HepG2 (cell line): ENCODE measurements at regions not wholly inside any gene's neighbourhood (a gene's known extent, or its start where the extent isn't known, plus 50 kb on each side); places are given as distances from the start of the nearest gene placed in this dataset.

Experiments used
- ATAC-seq: fragments of 200-7000 bp; cut with Tn5 transposase; 3 replicates; pipeline ENCODE4 v1.9.1; 2020; ENCODE audit warnings: mild to moderate bottlenecking, moderate library complexity
- BruUV-seq: library from RNA; stranded (reverse); fragments of 400-500 nt; replicated peaks from 2 replicates; lab custom pipeline; 2021; lab: Mats Ljungman, UMichigan
- CTCF ChIA-PET: fragments of 300-600 bp; formaldehyde crosslinking; extraction: SDS; loops from one replicate; lab custom pipeline; 2021; ENCODE audit warnings: low total read pairs, inconsistent platforms, low intra/inter-chr PET ratio; lab: Yijun Ruan, JAX
- POLR2A ChIA-PET: fragments of 350-600 bp; sonication (Branson Sonifier 250); formaldehyde crosslinking; loops from one replicate; lab custom pipeline; 2020; ENCODE audit warnings: antibody characterized with exemption, inconsistent platforms; lab: Yijun Ruan, JAX
- DNase-seq: peaks from one replicate; pipeline ENCODE4 v3.0.0-alpha.2; 2015; ENCODE audit warnings: low spot score
- FAIRE-seq: peaks from 3 replicates; lab custom pipeline; 2011; peaks lifted over from hg19 to GRCh38; lab: Jason Lieb, UNC
- H2AFZ ChIP-seq: one replicate; pipeline ENCODE4 v1.6.1; 2011; ENCODE audit warnings: low read length, inconsistent platforms
- H3K27ac ChIP-seq: fragments of 300-600 bp; 3 replicates; pipeline ENCODE4 v1.8.0; 2011; ENCODE audit warnings: mixed run types, mild to moderate bottlenecking, mixed read lengths, low read length, inconsistent platforms; ENCODE audit not compliant: insufficient read depth; ENCODE audit errors: extremely low read length
- H3K27me3 ChIP-seq, 2 experiments: fragments of 200-600 bp in 1 of 2; 2 replicates in 1 of 2; 3 replicates in 1 of 2; pipeline versions ENCODE4 v1.6.0 to v1.8.0; 2011; ENCODE audit warnings: low read length in 2 of 2, mild to moderate bottlenecking in 2 of 2, moderate library complexity in 2 of 2, inconsistent platforms in 1 of 2; ENCODE audit not compliant: insufficient read depth in 2 of 2, control insufficient read depth in 1 of 2
- H3K36me3 ChIP-seq, 2 experiments: fragments of 200-600 bp in 1 of 2; replicated peaks in 1 of 2; 2 replicates in 1 of 2; 3 replicates in 1 of 2; pipeline versions ENCODE4 v1.5.1 to v1.8.0; 2011; ENCODE audit warnings: low read length in 2 of 2, inconsistent platforms in 1 of 2; ENCODE audit not compliant: insufficient read depth in 2 of 2, control insufficient read depth in 1 of 2
- H3K4me1 ChIP-seq: 2 replicates; pipeline ENCODE4 v1.5.1; 2012; ENCODE audit warnings: low read length, inconsistent platforms; ENCODE audit not compliant: insufficient read depth
- H3K4me2 ChIP-seq: 2 replicates; pipeline ENCODE4 v1.6.0; 2011; ENCODE audit warnings: low read depth, low read length, inconsistent platforms
- H3K4me3 ChIP-seq, 3 experiments: fragments of 200-600 bp in 1 of 3; sonication (generic), shearing (Covaris generic) in 1 of 3; replicated peaks in 1 of 3; 2 replicates each; pipeline ENCODE4 v1.5.1; 2011 to 2016; ENCODE audit warnings: low read length in 3 of 3, inconsistent platforms in 2 of 3, low read depth in 2 of 3, mild to moderate bottlenecking in 2 of 3, control low read depth in 1 of 3, mixed read lengths in 1 of 3; ENCODE audit not compliant: insufficient read depth in 1 of 3
- H3K79me2 ChIP-seq: one replicate; pipeline ENCODE4 v1.6.1; 2011; ENCODE audit warnings: low read length, inconsistent platforms; ENCODE audit not compliant: insufficient read depth
- H3K9ac ChIP-seq: 2 replicates; pipeline ENCODE4 v1.6.0; 2011; ENCODE audit warnings: mild to moderate bottlenecking, low read depth, low read length, inconsistent platforms; ENCODE audit not compliant: insufficient read depth
- H3K9me3 ChIP-seq: 2 replicates; pipeline ENCODE4 v1.5.1; 2012; ENCODE audit warnings: mild to moderate bottlenecking, low read length
- H4K20me1 ChIP-seq: 2 replicates; pipeline ENCODE4 v1.6.0; 2011; ENCODE audit warnings: inconsistent platforms, mild to moderate bottlenecking, low read length, moderate library complexity; ENCODE audit not compliant: insufficient read depth
- BATF2 ChIP-seq: sonication (generic); formaldehyde crosslinking; IDR thresholded peaks from 2 replicates; pipeline ENCODE4 v1.8.0; 2022; ENCODE audit warnings: mild to moderate bottlenecking, missing genetic modification reagents, moderate library complexity
- ELF4 ChIP-seq: sonication (generic); formaldehyde crosslinking; IDR thresholded peaks from 2 replicates; pipeline ENCODE4 v1.5.0; 2020; ENCODE audit warnings: missing genetic modification reagents, mild to moderate bottlenecking, moderate library complexity, borderline replicate concordance
- FOXJ3 ChIP-seq: sonication (generic); formaldehyde crosslinking; IDR thresholded peaks from 2 replicates; pipeline ENCODE4 v1.4.0; 2020; ENCODE audit warnings: missing genetic modification reagents, mild to moderate bottlenecking, borderline replicate concordance
- SIN3A ChIP-seq: IDR thresholded peaks from 2 replicates; pipeline ENCODE4 v1.6.1; 2011; ENCODE audit warnings: low read depth, mild to moderate bottlenecking, control low read depth, low read length, borderline replicate concordance
- TCF12 ChIP-seq, 2 experiments: fragments of 450-650 bp in 1 of 2; sonication (generic) in 1 of 2; formaldehyde crosslinking in 1 of 2; IDR thresholded peaks; 2 replicates each; pipeline versions ENCODE4 v1.6.1 to v1.8.0; 2017 to 2022; ENCODE audit warnings: antibody characterized with exemption in 1 of 2, mild to moderate bottlenecking in 1 of 2, missing genetic modification reagents in 1 of 2, moderate library complexity in 1 of 2
- ZNF678 ChIP-seq: sonication (generic); formaldehyde crosslinking; IDR thresholded peaks from 2 replicates; pipeline ENCODE4 v1.4.0; 2020; ENCODE audit warnings: mild to moderate bottlenecking, missing genetic modification reagents
- ZNF7 ChIP-seq: IDR thresholded peaks from 2 replicates; pipeline ENCODE4 v1.6.1; 2016; ENCODE audit warnings: missing biosample characterization, missing genetic modification reagents
- ZNF891 ChIP-seq: sonication (generic); formaldehyde crosslinking; IDR thresholded peaks from 2 replicates; pipeline ENCODE4 v1.5.0; 2020; ENCODE audit warnings: mild to moderate bottlenecking, missing genetic modification reagents
- WGBS: methylation state at CpG from one replicate; pipeline ENCODE4 v1.1.6; 2017; ENCODE audit warnings: low lambda C conversion rate; 5-methylcytosine and 5-hydroxymethylcytosine counted together
- in situ Hi-C: cut with HindIII; loops from 2 replicates; pipeline ENCODE4 v1.10.0; 2017; ENCODE audit warnings: low pct_unique_long_range_greater_than_20kb; ENCODE audit not compliant: extremely low pct_ligation_motif_present
- intact Hi-C: fragments of 100-400 bp; cut with micrococcal nuclease; formaldehyde crosslinking; loops from one replicate; pipeline ENCODE4 v1.10.0; 2022; ENCODE audit not compliant: unreplicated experiment
- TF ChIP-seq, protein P1 (sequence below): sonication (generic); formaldehyde crosslinking; IDR thresholded peaks from 2 replicates; pipeline ENCODE4 v1.9.0; 2021; ENCODE audit warnings: mild to moderate bottlenecking, missing genetic modification reagents
- TF ChIP-seq, protein P2 (sequence below): sonication (generic); formaldehyde crosslinking; IDR thresholded peaks from 2 replicates; pipeline ENCODE4 v1.4.0; 2020; ENCODE audit warnings: missing genetic modification reagents

DNA sequence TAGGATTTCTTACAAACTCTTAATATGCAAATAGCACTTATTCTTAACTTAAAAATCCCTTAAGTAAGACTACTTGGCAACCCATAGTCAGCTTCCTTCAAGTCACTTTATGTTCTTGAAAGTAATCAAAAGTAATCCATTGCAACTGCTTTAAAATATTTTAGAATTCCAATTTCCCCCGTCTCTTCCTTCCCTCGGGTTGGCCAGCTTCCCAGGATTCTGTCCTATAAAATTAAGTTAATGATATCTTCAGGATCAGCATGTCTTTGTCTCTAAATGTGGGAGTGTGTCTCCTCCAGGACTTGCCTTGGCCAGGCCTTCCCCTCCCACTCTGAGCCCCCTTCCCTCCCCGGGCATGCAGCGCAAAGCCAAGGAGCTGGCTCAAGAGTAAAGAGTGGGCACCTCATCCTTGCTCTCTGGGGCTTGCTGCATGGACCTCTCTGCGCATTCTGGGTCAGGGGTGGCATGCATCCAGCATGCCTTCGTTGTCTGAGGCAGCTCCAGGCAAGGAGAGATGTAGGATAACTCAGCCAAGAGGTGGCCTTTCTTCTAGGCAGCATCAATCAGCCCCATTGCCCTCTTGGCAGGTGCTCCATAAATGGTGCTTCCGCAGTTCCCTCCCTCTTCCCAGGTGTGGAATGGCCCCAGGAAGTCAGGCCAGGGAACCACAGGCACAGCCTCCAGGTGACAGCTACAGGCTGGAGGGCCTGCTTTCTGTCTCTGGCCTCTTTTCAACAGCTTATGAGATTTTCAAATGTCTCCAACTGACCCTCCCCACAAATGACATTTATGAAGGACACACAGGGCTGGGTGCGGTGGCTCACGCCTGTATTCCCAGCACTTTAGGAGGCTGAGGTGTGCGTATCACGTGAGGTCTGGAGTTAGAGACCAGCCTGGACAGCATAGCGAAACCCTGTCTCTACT lies 108.7 kb upstream of the ALDH1A3 start (continued):
- TF ChIP-seq, protein P1, sequence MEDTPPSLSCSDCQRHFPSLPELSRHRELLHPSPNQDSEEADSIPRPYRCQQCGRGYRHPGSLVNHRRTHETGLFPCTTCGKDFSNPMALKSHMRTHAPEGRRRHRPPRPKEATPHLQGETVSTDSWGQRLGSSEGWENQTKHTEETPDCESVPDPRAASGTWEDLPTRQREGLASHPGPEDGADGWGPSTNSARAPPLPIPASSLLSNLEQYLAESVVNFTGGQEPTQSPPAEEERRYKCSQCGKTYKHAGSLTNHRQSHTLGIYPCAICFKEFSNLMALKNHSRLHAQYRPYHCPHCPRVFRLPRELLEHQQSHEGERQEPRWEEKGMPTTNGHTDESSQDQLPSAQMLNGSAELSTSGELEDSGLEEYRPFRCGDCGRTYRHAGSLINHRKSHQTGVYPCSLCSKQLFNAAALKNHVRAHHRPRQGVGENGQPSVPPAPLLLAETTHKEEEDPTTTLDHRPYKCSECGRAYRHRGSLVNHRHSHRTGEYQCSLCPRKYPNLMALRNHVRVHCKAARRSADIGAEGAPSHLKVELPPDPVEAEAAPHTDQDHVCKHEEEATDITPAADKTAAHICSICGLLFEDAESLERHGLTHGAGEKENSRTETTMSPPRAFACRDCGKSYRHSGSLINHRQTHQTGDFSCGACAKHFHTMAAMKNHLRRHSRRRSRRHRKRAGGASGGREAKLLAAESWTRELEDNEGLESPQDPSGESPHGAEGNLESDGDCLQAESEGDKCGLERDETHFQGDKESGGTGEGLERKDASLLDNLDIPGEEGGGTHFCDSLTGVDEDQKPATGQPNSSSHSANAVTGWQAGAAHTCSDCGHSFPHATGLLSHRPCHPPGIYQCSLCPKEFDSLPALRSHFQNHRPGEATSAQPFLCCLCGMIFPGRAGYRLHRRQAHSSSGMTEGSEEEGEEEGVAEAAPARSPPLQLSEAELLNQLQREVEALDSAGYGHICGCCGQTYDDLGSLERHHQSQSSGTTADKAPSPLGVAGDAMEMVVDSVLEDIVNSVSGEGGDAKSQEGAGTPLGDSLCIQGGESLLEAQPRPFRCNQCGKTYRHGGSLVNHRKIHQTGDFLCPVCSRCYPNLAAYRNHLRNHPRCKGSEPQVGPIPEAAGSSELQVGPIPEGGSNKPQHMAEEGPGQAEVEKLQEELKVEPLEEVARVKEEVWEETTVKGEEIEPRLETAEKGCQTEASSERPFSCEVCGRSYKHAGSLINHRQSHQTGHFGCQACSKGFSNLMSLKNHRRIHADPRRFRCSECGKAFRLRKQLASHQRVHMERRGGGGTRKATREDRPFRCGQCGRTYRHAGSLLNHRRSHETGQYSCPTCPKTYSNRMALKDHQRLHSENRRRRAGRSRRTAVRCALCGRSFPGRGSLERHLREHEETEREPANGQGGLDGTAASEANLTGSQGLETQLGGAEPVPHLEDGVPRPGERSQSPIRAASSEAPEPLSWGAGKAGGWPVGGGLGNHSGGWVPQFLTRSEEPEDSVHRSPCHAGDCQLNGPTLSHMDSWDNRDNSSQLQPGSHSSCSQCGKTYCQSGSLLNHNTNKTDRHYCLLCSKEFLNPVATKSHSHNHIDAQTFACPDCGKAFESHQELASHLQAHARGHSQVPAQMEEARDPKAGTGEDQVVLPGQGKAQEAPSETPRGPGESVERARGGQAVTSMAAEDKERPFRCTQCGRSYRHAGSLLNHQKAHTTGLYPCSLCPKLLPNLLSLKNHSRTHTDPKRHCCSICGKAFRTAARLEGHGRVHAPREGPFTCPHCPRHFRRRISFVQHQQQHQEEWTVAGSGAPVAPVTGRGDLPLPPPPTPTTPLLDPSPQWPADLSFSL (CRISPR knock-in tag), result no peak

GRCh38 chr15:100771746-100772145 lies 107.9 kb upstream of the ALDH1A3 start:
- no peak overlapping the region for H3K9ac ChIP-seq
- no peaks in the 10 kb centered on the region for H3K9me3 ChIP-seq
- H3K36me3 ChIP-seq, result no peaks in the 10 kb centered on the region
- no peak overlapping the region for H3K4me2 ChIP-seq
- H3K4me1 ChIP-seq, result peaks cover 6% of the 10 kb centered on the region
- no peak overlapping the region for H2AFZ ChIP-seq
- H3K27ac ChIP-seq, result no peak overlapping the region
- ChIA-PET CTCF (no interaction called here), POLR2A (no interaction called here)
- no peaks in the 10 kb centered on the region for H4K20me1 ChIP-seq
- no TSS peak for BruUV-seq
- no peak for DNase-seq
- H3K4me3 ChIP-seq, result no peak overlapping the region
- no peak for ATAC-seq
- H3K79me2 ChIP-seq, result no peaks in the 10 kb centered on the region
- in situ Hi-C loops, result no loop called here
- intact Hi-C loops, result no loop called here
- H3K27me3 ChIP-seq, result peaks cover 1 to 42% of the 10 kb centered on the region in 2 experiments; a peak in 4 of 5 replicates
- WGBS, result 52% methylated on average over 3 of the region's 4 CpGs
- no peak for FAIRE-seq
- TF ChIP-seq ZNF891 (CRISPR knock-in tag), result no peak
- TF ChIP-seq BATF2 (CRISPR knock-in tag), result no peak
- TF ChIP-seq ZNF7 (CRISPR knock-in tag), result no peak
- TF ChIP-seq, protein P2, sequence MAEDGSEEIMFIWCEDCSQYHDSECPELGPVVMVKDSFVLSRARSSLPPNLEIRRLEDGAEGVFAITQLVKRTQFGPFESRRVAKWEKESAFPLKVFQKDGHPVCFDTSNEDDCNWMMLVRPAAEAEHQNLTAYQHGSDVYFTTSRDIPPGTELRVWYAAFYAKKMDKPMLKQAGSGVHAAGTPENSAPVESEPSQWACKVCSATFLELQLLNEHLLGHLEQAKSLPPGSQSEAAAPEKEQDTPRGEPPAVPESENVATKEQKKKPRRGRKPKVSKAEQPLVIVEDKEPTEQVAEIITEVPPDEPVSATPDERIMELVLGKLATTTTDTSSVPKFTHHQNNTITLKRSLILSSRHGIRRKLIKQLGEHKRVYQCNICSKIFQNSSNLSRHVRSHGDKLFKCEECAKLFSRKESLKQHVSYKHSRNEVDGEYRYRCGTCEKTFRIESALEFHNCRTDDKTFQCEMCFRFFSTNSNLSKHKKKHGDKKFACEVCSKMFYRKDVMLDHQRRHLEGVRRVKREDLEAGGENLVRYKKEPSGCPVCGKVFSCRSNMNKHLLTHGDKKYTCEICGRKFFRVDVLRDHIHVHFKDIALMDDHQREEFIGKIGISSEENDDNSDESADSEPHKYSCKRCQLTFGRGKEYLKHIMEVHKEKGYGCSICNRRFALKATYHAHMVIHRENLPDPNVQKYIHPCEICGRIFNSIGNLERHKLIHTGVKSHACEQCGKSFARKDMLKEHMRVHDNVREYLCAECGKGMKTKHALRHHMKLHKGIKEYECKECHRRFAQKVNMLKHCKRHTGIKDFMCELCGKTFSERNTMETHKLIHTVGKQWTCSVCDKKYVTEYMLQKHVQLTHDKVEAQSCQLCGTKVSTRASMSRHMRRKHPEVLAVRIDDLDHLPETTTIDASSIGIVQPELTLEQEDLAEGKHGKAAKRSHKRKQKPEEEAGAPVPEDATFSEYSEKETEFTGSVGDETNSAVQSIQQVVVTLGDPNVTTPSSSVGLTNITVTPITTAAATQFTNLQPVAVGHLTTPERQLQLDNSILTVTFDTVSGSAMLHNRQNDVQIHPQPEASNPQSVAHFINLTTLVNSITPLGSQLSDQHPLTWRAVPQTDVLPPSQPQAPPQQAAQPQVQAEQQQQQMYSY (CRISPR knock-in tag), result no peak
- TF ChIP-seq TCF12 (IDR thresholded peaks at IDR 0.05), result no peak
- TF ChIP-seq TCF12 (CRISPR knock-in tag; IDR thresholded peaks at IDR 0.05), result no peak
- no peak for TF ChIP-seq FOXJ3 (CRISPR knock-in tag)
- no peak for TF ChIP-seq ZNF678 (CRISPR knock-in tag)
- TF ChIP-seq ELF4, result no peak
- TF ChIP-seq SIN3A, result no peak
